Peyer's patch (tissue), 4 donors: ENCODE measurements at regions not wholly inside any gene's neighbourhood (a gene's known extent, or its start where the extent isn't known, plus 50 kb on each side); places are given as distances from the start of the nearest gene placed in this dataset.

Source experiments
- DNase-seq, 3 donors: peaks; one replicate each; pipeline ENCODE4 v3.0.0-alpha.2; 2017 to 2019
- H3K27ac ChIP-seq, 4 donors: fragments of 200-600 bp; sonication (generic); one replicate each; pipeline ENCODE4 v1.5.1; 2016 to 2019
- H3K27me3 ChIP-seq, 2 donors: fragments of 200-600 bp; sonication (generic); one replicate each; pipeline ENCODE4 v1.5.1; 2019
- H3K36me3 ChIP-seq, 3 donors: fragments of 200-600 bp; sonication (generic); one replicate each; pipeline ENCODE4 v1.5.1; 2016 to 2019
- H3K4me1 ChIP-seq, 4 donors: fragments of 200-600 bp; sonication (generic); one replicate each; pipeline ENCODE4 v1.5.1; 2016 to 2019
- H3K4me3 ChIP-seq, 4 donors: fragments of 200-600 bp; sonication (generic); 1 replicate in 3 of 4; 2 replicates in 1 of 4; pipeline ENCODE4 v1.5.1; 2016 to 2019; ENCODE audit warnings: mild to moderate bottlenecking in 1 of 4
- H3K9me3 ChIP-seq, 4 donors: fragments of 200-600 bp; sonication (generic); one replicate each; pipeline ENCODE4 v1.5.1; 2016 to 2019; ENCODE audit warnings: mild to moderate bottlenecking in 1 of 4
- POLR2A ChIP-seq, 2 donors: fragments of 450-650 bp; IDR thresholded peaks; one replicate each; pipeline ENCODE4 v1.5.1; 2017; ENCODE audit warnings: antibody characterized with exemption in 2 of 2, mild to moderate bottlenecking in 2 of 2, moderate library complexity in 2 of 2
- TF ChIP-seq, protein P1 (sequence below), 6 experiments: fragments of 450-650 bp in 4 of 6; fragments of 200-600 bp in 2 of 6; sonication (generic) in 1 of 6; IDR thresholded peaks; one replicate each; pipeline ENCODE4 v1.5.1; 2017 to 2019; ENCODE audit warnings: antibody characterized with exemption in 6 of 6, mild to moderate bottlenecking in 3 of 6, moderate library complexity in 1 of 6

DNA sequence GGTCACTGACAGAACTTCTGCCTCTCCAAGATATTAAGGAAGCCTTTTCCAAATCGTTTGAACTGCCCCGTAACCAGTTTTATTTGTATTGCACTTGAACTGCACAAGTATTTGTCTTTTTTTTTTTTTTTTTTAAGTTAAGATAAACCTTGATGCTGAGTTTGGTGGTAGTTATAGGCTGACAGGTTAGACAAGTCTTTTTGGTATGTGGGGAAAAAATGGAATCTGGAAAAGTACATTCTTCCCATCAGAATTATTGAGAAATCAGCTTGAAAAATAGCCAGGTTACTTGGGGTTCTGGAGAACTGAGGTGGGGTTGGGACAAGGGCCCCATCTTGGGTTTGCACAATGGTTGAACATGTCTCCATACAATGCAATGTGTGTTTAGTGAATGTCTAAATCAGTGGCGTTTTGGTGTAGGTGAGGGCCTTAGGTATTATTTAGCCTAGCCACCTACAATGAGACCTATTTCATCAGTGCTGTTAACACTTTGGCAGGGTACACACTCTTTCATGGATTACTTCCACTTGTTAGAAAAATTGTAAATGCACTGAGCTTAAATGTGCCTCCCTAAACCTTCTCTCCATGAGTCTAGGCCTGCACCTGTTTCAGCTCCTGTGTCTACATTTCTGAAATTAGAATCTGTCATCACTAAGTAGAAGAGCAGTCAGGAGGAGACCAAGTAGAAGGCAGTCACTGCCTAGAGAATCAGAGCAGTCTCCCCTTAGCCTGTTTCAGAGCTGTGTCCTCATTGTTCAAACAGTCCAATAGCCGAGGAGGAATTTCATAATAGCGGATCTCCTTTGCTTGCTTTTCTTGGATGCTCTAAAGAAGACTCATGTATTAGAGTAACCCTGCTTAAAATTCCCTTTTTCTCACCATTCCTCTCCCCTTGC lies 140.0 kb upstream of the HMHB1 start:
- TF ChIP-seq POLR2A (IDR thresholded peaks at IDR 0.05) = no peak
- TF ChIP-seq, protein P1, sequence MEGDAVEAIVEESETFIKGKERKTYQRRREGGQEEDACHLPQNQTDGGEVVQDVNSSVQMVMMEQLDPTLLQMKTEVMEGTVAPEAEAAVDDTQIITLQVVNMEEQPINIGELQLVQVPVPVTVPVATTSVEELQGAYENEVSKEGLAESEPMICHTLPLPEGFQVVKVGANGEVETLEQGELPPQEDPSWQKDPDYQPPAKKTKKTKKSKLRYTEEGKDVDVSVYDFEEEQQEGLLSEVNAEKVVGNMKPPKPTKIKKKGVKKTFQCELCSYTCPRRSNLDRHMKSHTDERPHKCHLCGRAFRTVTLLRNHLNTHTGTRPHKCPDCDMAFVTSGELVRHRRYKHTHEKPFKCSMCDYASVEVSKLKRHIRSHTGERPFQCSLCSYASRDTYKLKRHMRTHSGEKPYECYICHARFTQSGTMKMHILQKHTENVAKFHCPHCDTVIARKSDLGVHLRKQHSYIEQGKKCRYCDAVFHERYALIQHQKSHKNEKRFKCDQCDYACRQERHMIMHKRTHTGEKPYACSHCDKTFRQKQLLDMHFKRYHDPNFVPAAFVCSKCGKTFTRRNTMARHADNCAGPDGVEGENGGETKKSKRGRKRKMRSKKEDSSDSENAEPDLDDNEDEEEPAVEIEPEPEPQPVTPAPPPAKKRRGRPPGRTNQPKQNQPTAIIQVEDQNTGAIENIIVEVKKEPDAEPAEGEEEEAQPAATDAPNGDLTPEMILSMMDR (IDR thresholded peaks at IDR 0.05) = no peak
- no peaks in the 10 kb centered on the region for H3K9me3 ChIP-seq
- no peaks in the 10 kb centered on the region for H3K4me1 ChIP-seq
- no peaks in the 10 kb centered on the region for H3K27me3 ChIP-seq
- H3K27ac ChIP-seq = no peak overlapping the region
- no peaks in the 10 kb centered on the region for H3K36me3 ChIP-seq
- no peak for DNase-seq
- no peak overlapping the region for H3K4me3 ChIP-seq

DNA sequence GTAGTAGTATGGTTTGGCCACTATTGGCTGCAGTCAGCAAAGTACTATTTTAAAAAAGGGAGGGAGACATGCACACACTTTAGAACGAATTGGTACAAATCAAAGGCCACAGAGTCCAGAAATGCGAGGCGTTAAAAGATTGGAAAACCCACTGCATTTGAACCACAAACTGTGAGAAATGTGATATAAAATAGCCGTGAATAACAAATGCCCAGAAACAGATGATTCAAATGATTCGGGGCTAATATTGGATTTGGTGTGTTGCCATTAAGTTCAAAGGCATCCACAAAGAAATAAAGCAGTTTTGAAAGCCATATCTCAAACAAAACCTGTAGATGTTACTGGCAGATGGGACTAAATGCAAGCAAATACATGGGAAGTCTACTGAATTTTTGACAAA lies 140.9 kb upstream of the HMHB1 start:
- Histone ChIP-seq H3K27me3 (no peaks in the 10 kb centered on the region), H3K36me3 (no peaks in the 10 kb centered on the region), H3K4me1 (no peaks in the 10 kb centered on the region), H3K4me3 (no peak overlapping the region), H3K27ac (no peak overlapping the region), H3K9me3 (no peaks in the 10 kb centered on the region)
- TF ChIP-seq POLR2A (IDR thresholded peaks at IDR 0.05) = no peak
- TF ChIP-seq, protein P1 (IDR thresholded peaks at IDR 0.05) = no peak
- DNase-seq = no peak

DNA sequence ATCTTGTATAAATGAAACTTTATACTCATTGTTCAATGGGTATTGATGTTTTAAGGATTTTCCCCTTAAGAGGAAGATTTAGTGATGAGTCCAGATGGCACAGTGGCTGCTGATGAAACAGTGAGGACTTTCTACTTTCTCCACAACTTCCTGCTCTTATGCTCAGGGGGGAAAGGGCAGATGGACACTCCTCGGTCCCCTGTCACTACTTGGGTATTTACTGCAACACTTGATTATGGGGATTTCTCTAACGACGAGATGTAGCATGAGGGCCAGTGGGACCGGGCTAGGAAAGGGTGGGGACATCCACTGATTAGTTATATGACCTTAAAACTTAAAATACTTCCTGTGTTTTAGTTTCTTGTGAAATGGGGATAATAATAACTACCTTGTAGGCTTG lies 146.1 kb upstream of the HMHB1 start:
- no peak for DNase-seq
- H3K4me1 ChIP-seq = no peaks in the 10 kb centered on the region

DNA sequence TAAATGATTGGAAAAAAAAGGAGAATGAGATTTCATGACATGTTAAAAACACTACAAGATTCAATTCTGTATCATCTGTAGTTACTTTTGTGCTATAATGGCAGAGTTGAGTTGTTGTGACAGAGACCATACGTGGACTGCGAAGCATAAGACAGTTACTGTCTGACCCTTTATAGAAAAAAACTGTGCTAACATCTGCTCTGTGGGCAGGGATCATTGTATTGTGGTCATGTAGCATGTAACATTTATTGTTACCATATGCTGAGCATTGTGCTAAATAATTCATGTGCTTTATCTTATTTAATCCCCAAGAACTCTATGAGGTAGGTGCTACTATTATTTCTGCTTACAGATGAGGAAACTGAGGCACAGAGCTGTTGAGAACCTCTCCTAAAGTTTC lies 147.3 kb upstream of the HMHB1 start:
- Histone ChIP-seq H3K9me3 (no peaks in the 10 kb centered on the region), H3K4me1 (peaks cover 0 to 6% (median 0%) of the 10 kb centered on the region in 4 donors), H3K36me3 (no peaks in the 10 kb centered on the region), H3K4me3 (no peak overlapping the region), H3K27me3 (no peaks in the 10 kb centered on the region), H3K27ac (peak overlapping the region in 1 of 4 donors; percentile 52)
- no peak for DNase-seq
- TF ChIP-seq, protein P1 (IDR thresholded peaks at IDR 0.05) = no peak
- TF ChIP-seq POLR2A (IDR thresholded peaks at IDR 0.05) = no peak

More for the DNA sequence above, 146.1 kb upstream of the HMHB1 start:
- Histone ChIP-seq H3K4me3 (no peak overlapping the region), H3K27ac (no peak overlapping the region), H3K9me3 (no peaks in the 10 kb centered on the region), H3K36me3 (no peaks in the 10 kb centered on the region), H3K27me3 (no peaks in the 10 kb centered on the region)
- TF ChIP-seq POLR2A (IDR thresholded peaks at IDR 0.05) = no peak
- TF ChIP-seq, protein P1 (IDR thresholded peaks at IDR 0.05) = no peak

DNA sequence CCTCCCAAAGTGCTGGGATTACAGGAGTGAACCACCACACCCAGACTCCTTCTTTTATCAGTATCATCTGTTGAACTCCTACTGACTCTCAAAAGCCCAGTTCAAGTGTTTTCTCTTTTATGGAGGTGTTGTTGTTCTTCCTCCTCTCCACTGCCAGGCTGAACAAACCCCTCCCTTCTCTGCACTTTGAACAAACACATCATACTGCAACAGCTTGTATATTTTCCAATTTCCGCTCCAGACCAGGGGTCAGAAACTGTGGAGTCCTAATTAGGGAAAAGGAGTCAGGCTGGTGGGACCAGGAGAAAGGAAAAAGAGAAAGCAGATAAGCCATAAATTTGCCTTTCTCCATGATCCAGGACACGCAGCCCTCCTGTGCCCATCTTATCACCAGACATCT lies 148.1 kb upstream of the HMHB1 start:
- TF ChIP-seq, protein P1 (IDR thresholded peaks at IDR 0.05) = no peak
- TF ChIP-seq POLR2A (IDR thresholded peaks at IDR 0.05) = no peak
- no peaks in the 10 kb centered on the region for H3K27me3 ChIP-seq
- H3K9me3 ChIP-seq = no peaks in the 10 kb centered on the region
- H3K36me3 ChIP-seq = no peaks in the 10 kb centered on the region
- no peak for DNase-seq
- peak overlapping the region in 1 of 4 donors; percentile 52 for H3K27ac ChIP-seq
- H3K4me1 ChIP-seq = peaks cover 0 to 6% (median 0%) of the 10 kb centered on the region in 4 donors
- H3K4me3 ChIP-seq = no peak overlapping the region
